GM12801 (cell line): ENCODE measurements at regions not wholly inside any gene's neighbourhood (a gene's known extent, or its start where the extent isn't known, plus 50 kb on each side); places are given as distances from the start of the nearest gene placed in this dataset.

ENCODE experiments used
- TF ChIP-seq, protein P1 (sequence below): IDR thresholded peaks from one replicate; pipeline ENCODE4 v1.5.1; 2011; ENCODE audit warnings: control low read depth; ENCODE audit not compliant: insufficient read length; ENCODE audit errors: extremely low read depth

DNA sequence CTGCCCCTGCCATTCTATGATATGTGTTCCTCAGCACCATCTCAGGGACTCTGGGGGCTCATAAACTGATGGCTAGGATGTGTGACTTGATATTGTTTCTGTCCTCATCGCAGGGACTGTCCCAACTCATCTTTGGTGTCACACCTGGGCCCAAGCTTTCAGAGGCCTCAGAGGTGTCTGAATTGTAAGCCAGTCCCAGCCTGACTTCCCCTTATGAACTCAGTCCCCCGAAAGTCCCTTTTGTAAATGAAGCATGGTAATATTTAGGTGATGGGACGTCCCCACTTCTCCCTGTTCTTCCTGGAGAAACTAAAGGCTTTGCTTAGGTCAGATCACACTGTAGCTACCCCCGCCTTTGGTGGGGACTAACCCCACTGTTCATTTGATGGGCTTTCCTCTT lies 142.4 kb upstream of the TLE3 start:
- TF ChIP-seq, protein P1, sequence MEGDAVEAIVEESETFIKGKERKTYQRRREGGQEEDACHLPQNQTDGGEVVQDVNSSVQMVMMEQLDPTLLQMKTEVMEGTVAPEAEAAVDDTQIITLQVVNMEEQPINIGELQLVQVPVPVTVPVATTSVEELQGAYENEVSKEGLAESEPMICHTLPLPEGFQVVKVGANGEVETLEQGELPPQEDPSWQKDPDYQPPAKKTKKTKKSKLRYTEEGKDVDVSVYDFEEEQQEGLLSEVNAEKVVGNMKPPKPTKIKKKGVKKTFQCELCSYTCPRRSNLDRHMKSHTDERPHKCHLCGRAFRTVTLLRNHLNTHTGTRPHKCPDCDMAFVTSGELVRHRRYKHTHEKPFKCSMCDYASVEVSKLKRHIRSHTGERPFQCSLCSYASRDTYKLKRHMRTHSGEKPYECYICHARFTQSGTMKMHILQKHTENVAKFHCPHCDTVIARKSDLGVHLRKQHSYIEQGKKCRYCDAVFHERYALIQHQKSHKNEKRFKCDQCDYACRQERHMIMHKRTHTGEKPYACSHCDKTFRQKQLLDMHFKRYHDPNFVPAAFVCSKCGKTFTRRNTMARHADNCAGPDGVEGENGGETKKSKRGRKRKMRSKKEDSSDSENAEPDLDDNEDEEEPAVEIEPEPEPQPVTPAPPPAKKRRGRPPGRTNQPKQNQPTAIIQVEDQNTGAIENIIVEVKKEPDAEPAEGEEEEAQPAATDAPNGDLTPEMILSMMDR: no peak

DNA sequence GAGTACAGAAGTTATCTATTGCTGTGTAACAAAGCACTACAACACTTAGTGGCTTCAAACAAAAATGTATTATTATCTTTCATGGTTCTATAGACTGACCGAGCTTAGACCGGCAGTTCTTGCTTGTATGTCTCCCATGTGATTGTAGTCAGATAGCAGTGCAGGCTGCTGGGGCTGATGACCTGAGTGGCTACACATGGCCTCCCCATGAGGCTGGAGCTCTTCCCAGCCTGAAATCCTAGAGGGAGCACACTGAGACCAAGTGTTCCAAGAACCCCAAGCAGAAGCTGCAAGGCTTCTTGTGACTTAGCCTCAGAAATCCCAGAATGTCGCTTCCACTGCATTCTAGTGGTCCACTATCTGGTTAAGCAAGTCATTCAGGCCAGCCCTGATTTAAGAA lies 141.2 kb upstream of the TLE3 start:
- TF ChIP-seq, protein P1: no peak

GRCh38 chr15:70237626-70238025 lies 139.9 kb upstream of the TLE3 start:
- TF ChIP-seq, protein P1: no peak

DNA sequence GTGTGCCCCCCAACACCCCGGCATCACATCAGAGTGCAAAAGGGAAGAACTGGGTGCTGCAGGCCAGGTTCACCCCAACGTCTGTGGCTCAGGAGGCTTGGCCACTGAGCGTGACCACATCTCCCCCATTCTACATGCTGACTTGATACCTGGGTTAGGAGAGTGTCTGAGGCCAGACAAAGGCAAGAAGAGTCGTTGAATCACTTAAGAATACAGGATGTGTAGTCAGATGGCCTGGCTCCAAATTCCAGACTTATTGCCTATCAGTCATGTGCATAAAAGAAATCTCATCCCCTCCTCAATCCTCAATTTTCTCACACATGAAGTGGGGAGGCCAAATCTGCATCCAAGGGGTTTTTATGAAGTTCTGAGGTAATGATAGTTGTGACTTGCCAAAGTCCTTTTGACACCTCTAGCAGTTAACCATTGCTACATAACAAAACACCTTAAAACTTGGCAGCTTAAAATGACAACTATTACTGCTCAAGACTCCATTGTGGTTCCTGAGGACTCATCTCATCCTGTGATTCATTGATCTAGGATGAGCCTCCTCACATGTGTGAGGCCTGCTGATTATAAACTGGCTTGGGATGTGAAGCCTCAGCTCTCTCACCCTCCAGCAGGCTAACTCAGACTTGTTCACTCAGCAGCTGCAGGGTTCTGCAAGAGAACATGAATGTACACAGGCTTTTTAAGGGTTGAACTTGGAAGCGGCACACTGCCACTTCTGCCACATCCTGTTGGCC lies 138.8 kb upstream of the TLE3 start:
- TF ChIP-seq, protein P1: no peak

DNA sequence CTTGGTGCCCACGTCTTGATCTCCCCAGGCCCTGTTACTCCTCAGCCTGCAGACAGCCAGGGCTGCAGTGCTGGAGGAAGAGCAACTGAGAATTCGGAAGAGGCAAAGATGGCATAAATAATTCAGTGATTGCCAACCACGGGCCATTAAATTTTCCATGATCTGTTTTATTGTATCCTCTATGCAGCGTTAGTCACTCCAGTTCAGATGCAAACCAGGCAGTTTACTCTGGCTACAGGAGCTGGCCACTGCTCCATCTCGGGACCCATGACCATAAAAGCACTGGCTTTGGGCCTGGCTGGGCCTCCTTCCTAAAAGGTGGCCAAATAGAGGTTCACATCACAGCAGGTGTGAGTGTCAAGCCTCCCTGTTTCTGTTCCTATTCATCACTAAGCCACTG lies 137.6 kb upstream of the TLE3 start:
- TF ChIP-seq, protein P1: no peak

- TF ChIP-seq, protein P1: no peak
These were observed 136.7 kb upstream of the TLE3 start for GRCh38 chr15:70234256-70234905.

DNA sequence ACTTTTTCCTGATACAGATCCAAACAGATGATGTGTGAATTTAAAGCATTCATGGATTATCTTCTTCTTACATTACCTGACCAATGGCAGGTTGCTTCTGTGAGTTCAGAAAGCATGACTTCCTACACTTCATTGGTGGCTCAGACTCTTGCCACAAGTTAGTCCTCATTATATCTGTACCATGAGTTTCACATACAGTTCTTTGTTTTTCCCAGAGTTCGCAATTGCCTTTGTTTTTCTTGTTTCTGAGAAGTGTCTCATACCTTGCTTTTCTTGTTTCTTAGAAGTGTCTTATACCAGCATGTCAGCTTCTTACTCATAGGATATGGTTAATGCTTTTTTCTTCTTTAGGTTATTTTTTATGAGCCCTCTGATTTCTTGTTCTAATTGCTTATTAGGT lies 133.8 kb upstream of the TLE3 start:
- TF ChIP-seq, protein P1: no peak
